ENCODE measurements at regions not wholly inside any gene's neighbourhood (a gene's known extent, or its start where the extent isn't known, plus 50 kb on each side); places are given as distances from the start of the nearest gene placed in this dataset.
"Not testable (repeated sequence)": the region's sequence is repeated elsewhere in the genome, so short reads cannot be mapped to it uniquely, and the experiment has no call there.

DNA sequence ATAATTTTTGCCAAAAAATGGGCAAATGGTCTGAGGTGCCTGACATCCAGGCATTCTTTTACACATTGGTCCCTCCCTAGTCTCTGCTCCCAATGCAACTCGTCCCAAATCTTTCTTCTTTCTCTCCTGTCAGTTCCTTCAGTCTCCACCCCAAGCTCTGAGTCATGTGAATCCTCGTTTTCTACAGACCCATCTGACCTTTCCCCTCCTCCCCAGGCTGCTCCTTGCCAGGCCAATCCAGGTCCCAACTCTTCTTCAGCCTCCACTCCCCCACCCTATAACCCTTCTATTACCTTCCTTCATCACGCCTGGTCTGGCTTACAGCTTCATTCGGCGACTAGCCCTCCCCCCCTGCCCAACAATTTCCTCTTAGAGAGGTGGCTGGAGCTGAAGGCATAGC is 55.3 kb downstream of the BBS10 start:
- not testable (repeated sequence) for DNase-seq

DNA sequence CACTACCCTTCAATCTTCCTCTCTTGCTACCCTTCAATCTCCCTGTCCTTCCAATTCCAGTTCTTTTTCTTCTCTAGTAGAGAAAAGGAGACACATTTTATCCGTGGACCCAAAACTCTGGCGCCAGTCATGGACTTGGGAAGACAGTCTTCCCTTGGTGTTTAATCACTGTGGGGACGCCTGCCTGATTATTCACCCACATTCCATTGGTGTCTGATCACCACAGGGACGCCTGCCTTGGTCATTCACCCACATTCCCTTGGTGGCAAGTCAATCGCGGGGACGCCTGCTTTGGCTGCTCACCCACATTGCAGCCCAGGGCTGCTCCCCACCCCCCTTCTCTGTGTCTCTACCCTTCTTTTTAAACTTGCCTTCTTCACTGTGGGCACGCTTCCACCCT is 55.9 kb downstream of the BBS10 start:
- DNase-seq: not testable (repeated sequence)

DNA sequence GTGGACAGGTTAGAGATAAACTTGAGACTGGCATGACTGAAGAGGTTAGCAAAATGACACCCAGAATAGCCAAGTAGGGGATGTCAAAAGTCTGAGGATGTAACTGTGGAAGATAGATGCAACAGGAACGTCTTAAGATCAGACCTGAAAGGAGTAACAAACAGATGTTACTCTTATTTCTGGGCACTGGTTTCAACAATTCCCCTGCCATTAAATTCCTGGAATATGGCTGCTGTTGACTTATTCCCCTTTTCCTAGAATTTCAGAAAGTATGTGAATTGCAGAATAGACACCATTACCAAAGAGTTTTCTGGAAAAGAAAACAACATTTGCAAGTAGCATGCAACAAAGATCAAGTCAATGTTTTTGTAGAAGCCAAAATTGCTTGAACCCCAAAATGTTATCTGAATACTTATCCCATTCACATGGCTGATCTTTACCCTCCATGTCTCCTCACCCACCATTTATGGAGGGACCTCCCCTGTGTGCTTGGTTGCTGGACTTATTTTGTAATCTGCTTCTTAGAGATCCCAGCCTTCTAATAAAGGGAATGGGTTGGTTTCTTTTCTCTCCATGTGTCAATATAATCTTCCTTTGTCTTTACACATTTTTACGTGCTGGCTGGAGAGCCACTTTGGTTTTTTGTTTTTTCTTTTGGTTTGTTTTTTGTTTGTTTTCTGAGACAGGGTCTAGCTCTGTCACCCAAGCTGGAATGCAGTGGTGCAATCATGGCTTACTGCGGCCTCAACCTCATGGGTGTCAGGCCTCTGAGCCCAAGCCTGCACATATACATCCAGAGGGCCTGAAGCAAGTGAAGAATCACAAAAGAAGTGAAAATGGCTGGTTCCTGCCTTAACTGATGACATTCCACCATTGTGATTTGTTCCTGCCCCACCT is 57.0 kb downstream of the BBS10 start:
- no peak for DNase-seq

DNA sequence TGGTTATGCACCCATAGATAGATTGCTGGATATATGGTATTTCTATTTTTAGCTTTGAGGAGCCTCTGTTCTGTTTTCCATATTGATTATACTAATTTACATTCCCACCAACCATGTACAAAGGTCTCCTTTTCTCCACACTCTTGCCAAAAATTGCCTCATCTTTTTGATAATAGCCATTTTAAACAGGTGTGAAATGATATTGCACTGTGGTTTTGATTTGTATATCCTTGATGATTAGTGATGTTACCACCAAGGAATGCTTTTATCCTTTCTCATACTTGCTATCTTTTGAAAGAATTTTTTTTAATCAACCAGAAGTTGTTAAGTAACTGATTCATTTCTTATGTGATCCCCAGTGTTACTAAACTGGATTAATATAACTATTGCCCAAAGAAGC is 60.0 kb downstream of the BBS10 start:
- no peak for DNase-seq

DNA sequence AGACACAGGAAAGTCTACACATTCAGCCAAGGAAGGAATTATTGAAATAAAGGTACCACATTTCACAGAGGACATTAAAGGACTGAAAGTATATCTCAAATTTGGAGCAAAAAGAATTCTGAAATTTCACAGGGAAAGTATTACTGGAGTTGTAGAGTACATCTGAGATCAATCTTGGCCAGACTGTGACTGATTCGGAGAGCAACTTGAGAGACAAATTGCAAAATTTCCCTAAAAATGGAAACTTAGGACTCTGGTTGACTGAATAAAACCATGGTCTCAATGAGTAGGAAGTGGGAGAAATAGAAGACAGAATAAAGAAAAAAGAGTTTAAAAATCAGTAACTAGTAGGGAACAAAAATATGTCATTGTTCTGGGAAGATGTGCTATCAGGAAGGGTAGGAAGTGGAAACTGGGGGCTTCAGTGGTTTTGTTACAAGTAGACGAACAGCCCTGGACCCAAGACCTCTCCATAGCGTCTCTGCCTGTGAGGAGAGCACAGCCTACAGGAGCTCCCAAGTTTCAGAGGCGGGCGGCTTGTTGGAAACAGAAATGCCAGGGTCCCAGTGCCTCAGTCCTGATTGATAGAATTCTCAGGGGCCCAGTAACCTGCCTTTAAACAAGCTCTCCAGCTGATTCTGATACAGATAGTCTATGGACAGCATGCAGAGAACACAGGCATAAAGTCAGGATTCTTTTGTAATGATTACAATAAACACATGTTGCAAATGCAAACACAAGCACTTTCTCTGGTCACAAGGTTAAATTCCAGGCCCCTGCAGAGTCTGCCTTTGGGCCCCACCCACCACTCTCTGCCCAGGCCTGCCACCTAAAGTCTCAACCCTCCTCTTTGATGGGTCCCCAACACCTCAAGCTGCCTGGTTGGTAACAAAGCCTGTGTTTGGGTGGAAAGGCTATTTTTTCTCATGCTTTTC is 63.1 kb downstream of the BBS10 start:
- no peak for DNase-seq

DNA sequence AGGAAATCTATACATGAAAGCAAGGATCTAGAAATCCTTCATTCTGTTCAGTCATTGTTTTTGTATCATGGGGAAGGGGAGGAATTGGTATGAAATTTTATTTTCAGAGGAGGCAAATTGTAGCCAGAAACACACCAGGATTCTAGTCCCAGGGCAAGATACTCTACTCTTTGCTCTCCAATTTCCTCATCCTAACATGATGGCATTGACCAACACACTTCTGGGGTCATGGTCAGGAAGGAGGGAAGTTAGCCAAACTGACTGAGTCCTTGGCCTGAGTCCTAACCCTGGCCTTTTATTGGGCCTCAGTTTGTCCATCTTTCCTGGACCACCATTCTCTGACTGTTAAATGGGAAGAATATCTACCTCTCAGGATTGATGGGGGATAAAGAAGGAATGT is 65.5 kb downstream of the BBS10 start:
- no peak for DNase-seq

DNA sequence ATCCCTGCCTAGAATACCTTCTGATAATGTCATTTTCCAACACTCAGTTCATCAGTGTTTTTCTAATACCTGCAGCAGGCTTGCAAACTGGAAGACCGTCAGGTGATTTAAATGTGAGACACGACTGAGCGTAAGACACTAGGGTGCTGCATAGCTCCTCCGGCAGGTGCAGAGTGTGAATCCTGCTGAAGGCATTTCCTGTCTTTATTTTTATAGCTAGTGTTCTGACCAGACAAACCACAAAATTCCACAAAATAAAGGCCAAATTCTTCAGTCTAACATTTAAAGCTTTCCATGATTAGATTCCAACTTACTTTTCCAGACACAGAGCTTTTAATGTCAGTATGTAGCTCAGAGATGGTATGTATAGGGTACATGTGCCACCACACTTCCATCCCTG is 70.7 kb downstream of the BBS10 start:
- DNase-seq: no peak

DNA sequence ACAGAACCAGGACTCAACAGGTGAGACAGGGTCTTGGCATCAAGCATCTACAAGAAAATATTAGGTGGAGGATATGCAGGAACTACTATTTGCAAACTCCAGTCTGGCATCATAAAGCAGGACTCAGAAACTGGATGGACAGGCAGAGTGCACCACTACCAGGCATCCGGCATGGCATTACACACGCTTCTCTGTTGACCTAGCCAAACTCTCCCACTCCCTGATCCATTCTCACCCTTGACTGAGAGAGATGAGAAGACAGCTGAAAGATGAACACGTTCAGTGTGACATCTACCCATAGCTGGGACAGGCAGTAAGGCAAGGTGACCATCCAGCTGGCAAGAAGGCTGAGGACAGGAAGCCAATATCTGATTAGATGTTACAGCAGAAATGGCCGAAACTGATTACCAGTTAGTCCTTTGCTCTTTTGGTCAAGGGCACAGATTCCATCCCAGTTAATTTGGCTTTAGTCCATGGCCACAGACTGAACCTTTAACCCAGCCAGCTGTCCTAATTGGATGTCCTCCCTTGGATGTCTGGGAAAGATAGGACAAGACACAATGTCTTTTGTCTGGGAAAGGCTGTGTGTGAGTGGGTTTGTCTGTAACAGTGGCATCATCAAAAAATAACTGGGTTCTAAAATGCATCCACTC is 71.6 kb downstream of the BBS10 start:
- DNase-seq: no peak

DNA sequence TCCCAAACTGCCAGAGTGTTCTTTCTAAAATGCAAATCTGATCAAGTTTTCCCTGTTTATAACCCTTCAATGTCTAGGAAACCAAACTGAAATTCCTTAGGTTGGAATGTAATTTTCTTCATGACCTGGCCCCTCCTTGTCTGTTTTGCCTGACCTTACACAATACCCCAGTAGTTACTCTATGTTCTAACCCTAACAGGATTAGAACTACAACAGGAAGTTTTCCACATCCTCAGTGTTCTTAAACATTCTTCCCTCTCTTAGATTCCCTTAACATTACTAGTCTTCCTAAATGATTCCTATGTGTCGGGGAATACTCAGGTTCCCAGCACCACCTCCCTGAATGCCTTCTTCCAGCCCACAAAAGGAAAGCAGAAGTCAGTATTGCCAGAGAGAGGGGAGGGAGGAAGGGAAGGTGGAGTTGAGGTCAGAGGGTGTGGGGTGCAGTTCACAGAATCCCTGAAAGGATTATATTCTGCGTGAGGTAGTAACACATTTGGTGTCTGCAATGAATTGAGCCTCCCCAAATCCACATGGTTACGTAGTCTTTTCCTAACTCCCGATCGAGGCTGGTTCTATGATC is 72.6 kb downstream of the BBS10 start:
- DNase-seq: no peak

DNA sequence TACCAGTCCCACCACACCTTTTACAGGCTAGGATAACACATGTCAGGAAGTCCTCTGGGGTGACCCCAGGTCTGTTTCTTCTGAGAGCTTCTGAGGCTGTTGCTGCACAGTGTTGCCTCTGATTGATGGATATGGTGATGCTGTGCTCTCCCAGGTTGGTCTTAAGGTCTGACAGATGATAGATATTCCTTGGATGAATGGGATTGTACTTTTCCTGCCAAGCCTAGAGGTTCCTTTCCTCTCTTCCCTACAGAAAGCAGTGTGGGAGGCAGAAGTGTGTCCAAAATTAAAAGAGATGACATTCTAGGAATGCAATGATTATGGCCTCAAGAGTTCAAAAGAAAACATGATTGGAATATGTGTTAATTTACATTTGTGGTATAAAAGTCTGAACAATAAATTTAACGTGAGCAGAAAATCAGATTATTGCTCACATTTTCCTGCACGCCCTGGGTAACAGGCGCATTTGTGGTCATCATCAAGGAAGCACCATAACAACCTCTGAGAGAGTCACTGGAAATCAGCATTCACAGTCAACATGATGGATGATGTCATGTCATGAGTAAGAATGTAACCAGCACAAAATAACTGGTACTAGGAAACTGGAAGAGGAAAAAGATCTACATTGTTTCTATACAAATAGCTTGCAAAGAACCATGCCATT is 73.7 kb downstream of the BBS10 start:
- peak; percentile 82 for DNase-seq

DNA sequence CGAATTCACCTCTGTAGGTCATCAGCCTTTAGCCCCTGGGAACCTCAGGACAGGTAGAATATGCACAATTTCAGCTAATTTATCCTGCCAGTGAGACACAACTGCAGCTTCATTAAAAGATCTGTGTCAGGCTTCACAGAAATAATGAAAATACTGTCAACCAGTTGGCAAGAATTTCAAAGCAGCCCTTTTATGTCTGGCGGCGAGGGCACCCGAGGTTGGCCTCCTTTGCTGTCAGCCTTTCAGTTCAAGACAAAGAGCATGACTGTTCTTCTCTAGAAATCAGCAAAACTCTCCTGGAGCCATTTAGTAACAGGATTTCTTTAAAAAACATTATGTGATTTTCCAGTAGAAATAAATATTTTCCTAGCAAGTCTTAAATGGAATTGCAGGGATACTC is 75.9 kb downstream of the BBS10 start:
- no peak for DNase-seq

DNA sequence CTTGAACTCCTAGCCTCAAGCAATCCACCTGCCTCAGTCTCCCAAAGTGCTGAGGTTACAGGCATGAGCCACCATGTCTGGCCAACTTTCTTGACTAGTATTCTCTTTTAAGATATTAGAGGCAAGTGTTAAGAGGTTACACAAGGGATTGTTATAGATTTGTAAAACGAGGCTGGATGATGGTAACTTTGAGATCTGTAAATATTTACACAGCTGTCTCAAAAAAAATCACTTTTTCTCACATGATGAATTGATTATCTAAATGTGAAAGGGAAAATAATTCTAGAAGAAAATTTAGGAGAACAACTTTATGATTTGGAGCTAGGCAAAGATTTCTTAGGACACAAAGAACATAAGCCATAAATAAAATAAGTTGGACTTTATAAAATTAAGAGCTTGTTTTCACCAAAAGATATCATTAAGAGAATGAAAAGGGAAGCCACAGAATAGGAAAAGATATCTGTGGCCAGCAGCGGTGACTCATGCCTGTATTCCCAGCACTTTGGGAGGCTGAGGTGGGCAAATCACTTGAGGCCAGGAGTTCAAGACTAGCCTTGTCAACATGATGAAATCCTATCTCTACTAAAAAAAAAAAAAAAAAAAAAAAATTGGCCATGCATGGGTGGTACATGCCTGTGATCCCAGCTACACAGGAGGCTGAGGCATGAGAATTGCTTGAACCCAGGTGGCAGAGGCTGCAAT is 77.4 kb downstream of the BBS10 start:
- no peak for DNase-seq

DNA sequence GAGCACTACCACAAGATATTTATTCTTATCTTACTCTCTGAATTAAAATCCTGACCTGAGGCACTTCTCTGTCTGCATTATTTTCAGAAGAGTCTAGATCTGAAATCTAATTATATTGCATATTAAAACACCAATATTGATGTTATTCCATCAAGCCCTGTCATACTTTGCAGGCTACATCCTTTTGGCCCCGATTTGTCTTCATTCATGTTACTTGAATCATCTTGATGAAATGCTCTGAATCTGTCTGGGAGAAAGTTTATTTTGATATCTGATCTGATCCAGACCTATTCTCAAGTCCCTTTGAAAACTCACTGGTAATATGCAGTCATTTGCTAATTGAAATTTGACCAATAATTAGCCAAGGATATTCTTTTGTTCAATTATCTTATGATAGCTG is 79.9 kb downstream of the BBS10 start:
- DNase-seq: no peak

DNA sequence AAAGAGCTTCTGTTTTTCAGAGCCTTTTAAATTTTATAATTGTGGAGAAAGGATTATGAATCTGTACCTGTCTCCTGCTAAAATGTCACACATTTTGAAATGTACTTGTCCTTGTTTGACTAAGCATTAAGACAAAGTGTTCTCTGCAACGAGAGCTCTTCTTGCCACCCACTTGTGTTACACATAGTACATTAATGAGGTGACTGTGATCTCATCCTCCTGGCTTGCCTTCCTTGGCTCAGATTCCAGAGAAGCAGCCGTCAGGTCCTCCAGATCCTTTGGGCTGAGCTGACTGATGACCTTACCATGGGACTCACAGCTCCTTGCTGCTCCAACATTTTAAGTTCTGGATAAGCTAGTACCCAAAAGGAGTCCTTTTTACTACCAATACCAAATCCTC is 81.4 kb downstream of the BBS10 start:
- no peak for DNase-seq

DNA sequence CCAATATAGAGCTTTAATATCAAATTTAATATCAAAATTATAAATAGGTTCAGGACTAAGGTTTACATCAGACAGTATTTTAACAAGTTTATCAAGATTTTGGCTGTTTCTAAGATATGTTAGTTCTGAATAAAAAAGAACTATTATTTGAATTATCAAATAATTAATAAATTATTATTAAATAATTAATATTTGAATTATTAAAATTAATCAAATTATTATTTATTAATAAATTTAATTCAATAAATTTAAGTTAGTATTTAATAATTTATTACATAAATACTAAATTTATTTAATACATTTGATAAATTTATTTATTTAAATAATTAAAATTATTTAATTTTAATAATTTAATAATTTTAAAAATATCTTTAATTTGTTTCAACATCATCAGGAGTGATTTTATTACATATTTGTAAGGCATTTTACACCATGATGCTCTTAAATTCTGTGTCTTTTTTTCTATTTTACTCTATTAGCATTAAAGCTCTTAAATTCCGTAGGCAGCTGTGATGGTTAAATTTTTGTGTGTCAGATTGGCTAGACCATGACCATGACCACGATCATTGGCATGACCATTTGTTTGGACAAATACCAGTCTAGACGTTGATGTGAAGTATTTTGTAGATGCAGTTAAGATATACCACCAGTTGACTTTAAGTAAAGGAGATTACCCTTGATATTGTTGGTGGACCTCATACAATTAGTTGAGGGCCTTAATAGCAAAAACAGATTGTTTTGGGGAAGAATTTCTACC is 82.6 kb downstream of the BBS10 start:
- DNase-seq: no peak

DNA sequence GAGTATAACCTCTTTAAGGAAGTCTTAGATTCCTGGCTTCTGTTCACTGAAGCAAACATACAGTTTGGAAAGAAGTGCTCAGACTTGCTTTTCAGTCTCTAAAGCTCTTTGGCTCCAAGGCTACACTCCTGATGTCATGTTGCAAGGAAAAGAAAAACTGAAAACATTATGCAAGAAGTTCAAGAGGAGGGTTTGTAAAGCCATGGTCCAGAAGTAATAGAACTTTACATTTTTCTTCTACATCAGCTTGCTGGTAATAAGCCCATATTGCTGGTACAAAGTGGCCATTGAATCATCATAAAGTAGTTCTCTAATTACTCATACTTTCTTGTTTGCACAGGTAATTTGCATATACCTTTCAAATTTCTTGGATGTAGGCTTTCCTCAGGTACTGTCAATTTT is 83.6 kb downstream of the BBS10 start:
- peak; percentile 8 for DNase-seq

DNA sequence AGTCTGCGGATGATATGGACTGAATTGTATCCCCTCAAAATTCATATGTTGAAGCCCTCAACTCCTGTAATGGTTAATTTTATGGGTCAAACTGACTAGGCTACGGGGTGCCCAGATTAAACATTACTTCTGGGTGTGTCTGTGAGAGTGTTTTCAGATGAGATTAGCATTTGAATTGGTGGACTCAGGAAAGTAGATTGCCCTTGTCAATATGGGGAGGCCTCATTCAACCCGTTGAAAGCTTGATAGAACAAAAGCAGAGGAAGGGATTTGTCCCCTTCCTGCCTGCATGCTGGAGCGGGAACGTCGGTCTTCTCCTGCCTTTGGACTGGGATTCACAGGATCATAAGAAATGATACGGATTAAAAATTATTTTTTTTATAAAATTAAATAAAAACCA is 84.5 kb downstream of the BBS10 start:
- DNase-seq: no peak

DNA sequence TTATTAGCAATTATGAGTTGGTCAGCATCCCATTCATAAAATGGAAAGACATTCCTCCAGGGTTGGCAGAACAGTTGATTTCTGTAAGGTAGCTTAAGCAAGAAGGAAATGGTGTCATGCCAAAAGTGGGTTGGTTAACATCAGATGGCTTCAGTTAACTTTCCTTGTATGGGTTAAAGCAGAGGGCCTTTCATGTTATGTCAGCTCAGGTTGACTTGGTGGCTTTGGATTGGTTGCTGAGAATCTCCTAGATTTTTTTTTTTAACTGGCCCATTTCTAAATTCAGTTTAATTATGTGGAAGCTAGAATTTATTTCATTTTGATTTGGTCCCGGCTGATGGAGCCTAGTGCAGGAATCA is 87.8 kb downstream of the BBS10 start:
- DNase-seq: no peak

DNA sequence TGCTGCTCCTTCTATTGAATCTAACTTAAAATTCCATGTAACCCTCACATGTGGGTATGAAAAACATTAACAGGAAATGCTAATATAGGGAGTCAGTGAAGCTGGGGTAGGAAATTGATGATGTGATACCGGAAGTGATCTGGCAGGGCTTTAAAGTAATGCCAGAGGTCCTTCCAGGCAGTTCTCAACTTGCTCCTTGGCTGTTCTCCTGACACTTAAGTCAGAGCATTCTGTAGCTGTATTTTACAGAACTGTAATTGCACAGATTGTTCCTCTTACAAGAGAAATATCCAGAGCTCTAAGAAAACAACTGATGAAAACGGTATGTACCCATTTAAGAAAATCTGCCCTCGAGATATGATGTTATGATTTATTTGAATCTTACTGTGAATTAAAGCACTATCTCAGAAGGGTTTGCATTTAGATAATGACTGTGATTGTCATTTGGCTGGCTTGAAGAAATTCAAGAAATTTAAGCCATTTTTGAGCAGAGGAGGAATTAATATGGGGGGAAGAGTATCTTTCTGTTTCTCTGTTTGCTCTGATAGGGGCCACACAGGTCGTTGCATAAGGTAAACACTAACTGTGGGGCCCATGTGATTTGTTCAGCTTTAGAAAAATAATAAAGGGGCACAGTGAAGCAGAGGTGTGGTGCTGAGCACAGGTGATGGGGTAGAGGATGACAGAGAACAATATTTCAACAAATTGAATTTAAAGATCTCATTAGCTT is 88.4 kb downstream of the BBS10 start:
- no peak for DNase-seq

DNA sequence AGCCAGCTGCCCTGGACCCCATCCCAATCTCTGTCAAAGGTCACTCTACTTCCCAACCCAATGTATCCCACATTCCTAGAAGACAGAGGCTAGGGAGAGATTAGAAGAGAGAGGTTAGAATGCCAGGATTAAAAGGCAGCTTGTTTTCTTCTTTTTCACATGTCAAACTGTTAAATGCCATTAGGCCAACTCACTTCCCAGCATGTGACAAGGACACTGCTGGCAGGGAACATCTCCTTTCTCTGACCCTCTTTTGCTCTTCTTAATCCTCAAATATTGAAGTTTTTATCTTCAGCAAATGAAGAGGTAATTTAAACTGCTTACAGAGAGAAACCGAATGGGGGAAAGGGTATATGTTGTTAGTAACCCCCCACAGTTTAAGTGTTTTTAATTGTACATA is 89.1 kb downstream of the BBS10 start:
- DNase-seq: no peak
